ENCODE measurements at regions not wholly inside any gene's neighbourhood (a gene's known extent, or its start where the extent isn't known, plus 50 kb on each side); places are given as distances from the start of the nearest gene placed in this dataset.
"Not testable (repeated sequence)": the region's sequence is repeated elsewhere in the genome, so short reads cannot be mapped to it uniquely, and the experiment has no call there.

DNA sequence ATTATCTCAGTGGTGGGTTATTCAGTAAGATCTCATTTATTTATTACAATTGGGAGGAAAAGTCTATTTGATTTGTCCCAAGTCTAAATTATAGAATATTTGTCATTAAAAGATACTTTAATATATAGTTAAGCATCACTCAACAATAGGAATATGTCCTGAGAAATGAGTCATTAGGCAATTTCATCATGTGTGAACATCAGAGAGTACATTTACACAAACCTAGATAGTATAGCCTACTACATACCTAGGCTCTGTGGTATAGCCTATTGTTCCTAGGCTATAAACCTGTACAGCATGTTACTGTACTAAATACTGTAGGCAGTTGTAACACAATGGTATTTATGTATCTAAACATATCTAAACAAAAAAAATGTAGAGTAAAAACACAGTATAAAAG is 135.0 kb upstream of the RASA1 start:
- DNase-seq (ENCODE audit: extremely low spot score): no peak
- POLR2A ChIA-PET: no interaction called here
- TF ChIP-seq CTCF (IDR thresholded peaks at IDR 0.05; ENCODE audit: control extremely low read depth, extremely low read depth, low read depth, missing control alignments): no peak
- CTCF ChIA-PET: interaction anchor here (1.4 to 1.9 kb wide), 3 partner anchors 11 to 16 kb away, joined by 4 to 7 read pairs (median 6); no protein-coding TSS in a partner anchor

- DNase-seq (ENCODE audit: extremely low spot score); POLR2A ChIA-PET: not testable (repeated sequence)
- CTCF ChIA-PET: interaction anchor here (1.3 kb wide), 1 partner anchor 24 kb away, joined by 3 read pairs; no protein-coding TSS in a partner anchor
These were observed 133.2 kb upstream of the RASA1 start for GRCh38 chr5:87134513-87134912.

GRCh38 chr5:87136096-87136495 is 131.6 kb upstream of the RASA1 start:
- no peak for DNase-seq (ENCODE audit: extremely low spot score)
- ChIA-PET CTCF (interaction anchor here (1.5 to 2.3 kb wide), 3 partner anchors 9 to 31 kb away, joined by 3 to 7 read pairs (median 5); no protein-coding TSS in a partner anchor), POLR2A (no interaction called here)
- no peak for TF ChIP-seq CTCF (IDR thresholded peaks at IDR 0.05; ENCODE audit: control extremely low read depth, extremely low read depth, low read depth, missing control alignments)

GRCh38 chr5:87136733-87137132 is 130.9 kb upstream of the RASA1 start:
- ChIA-PET CTCF (interaction anchor here (1.6 to 2.3 kb wide), 2 partner anchors 20 to 32 kb away, joined by 3 to 7 read pairs; no protein-coding TSS in a partner anchor), POLR2A (no interaction called here)
- no peak for DNase-seq (ENCODE audit: extremely low spot score)
- TF ChIP-seq CTCF (IDR thresholded peaks at IDR 0.05; ENCODE audit: control extremely low read depth, extremely low read depth, low read depth, missing control alignments): no peak

- no peak for DNase-seq (ENCODE audit: extremely low spot score)
- CTCF ChIA-PET: interaction anchor here (1.6 to 3.0 kb wide), 3 partner anchors 21 to 33 kb away, joined by 3 to 11 read pairs (median 7); no protein-coding TSS in a partner anchor
- no peak for TF ChIP-seq CTCF (IDR thresholded peaks at IDR 0.05; ENCODE audit: control extremely low read depth, extremely low read depth, low read depth, missing control alignments)
These were observed 130.4 kb upstream of the RASA1 start for GRCh38 chr5:87137283-87137682.

GRCh38 chr5:87138091-87138805 is 129.4 kb upstream of the RASA1 start:
- CTCF ChIA-PET: interaction anchor here (1.1 to 3.0 kb wide), 9 partner anchors 9 to 77 kb away, joined by 3 to 11 read pairs (median 4); no protein-coding TSS in a partner anchor
- DNase-seq (ENCODE audit: extremely low spot score): no peak
- POLR2A ChIA-PET: no interaction called here
- no peak for TF ChIP-seq CTCF (IDR thresholded peaks at IDR 0.05; ENCODE audit: control extremely low read depth, extremely low read depth, low read depth, missing control alignments)

More at GRCh38 chr5:87137283-87137682, 130.4 kb upstream of the RASA1 start:
- POLR2A ChIA-PET: no interaction called here

- ChIA-PET CTCF (interaction anchor here (1.2 to 3.0 kb wide), 9 partner anchors 7 to 79 kb away, joined by 3 to 11 read pairs (median 4); no protein-coding TSS in a partner anchor), POLR2A (no interaction called here)
- no peak for TF ChIP-seq CTCF (IDR thresholded peaks at IDR 0.05; ENCODE audit: control extremely low read depth, extremely low read depth, low read depth, missing control alignments)
- no peak for DNase-seq (ENCODE audit: extremely low spot score)
These were observed 127.9 kb upstream of the RASA1 start for GRCh38 chr5:87139795-87140194.
